ENCODE measurements at regions not wholly inside any gene's neighbourhood (a gene's known extent, or its start where the extent isn't known, plus 50 kb on each side); places are given as distances from the start of the nearest gene placed in this dataset.

DNA sequence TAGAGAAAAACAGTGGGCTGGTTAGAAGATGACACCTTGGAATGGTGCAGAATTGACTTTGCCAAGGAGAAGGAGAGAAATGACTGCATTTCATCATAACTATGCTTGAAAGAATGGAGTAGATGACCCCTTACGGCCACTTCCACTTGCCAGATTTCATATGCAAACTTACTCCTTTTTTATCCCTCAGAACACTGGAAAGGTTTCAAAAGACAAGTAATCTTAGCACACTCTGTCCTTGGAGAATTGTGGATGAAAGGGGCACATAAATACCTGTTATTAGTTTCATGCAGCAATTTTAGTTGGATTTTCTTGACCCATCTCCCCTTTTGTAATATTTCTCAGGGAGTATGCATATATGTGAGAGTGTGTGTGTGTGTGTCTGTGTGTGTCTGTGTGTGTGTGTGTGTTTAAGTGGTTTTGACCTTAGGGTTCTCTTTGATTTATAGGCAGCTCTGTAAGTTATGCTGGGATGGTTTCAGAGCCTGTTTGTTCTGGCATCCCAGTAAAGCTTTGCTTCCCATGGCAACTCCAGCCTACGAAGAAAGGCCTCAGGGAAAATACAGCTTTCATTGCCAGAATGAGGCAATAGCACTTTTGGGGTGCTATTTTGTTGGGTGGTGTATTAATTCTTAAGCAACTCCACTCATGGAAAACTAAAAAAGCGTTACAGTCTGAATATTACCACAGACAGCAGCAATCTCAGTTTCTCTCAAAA, 122.2 kb upstream of the TP63 start:
- FAIRE-seq (no peak), DNase-seq (ENCODE audit: insufficient read length, low spot score) (no peak)
- TF ChIP-seq PAX5 (IDR thresholded peaks at IDR 0.05; ENCODE audit: insufficient read depth, low read length, severe bottlenecking) (no peak), POLR2AphosphoS5 (IDR thresholded peaks at IDR 0.05; ENCODE audit: low read depth, low read length) (no peak), POLR2A (IDR thresholded peaks at IDR 0.05; ENCODE audit: low read depth, low read length) (no peak), TAF1 (IDR thresholded peaks at IDR 0.05; ENCODE audit: low read depth, low read length) (no peak), SPI1 (IDR thresholded peaks at IDR 0.05; ENCODE audit: low read depth, low read length) (no peak), POU2F2 (IDR thresholded peaks at IDR 0.05; ENCODE audit: low read depth, low read length) (no peak)

DNA sequence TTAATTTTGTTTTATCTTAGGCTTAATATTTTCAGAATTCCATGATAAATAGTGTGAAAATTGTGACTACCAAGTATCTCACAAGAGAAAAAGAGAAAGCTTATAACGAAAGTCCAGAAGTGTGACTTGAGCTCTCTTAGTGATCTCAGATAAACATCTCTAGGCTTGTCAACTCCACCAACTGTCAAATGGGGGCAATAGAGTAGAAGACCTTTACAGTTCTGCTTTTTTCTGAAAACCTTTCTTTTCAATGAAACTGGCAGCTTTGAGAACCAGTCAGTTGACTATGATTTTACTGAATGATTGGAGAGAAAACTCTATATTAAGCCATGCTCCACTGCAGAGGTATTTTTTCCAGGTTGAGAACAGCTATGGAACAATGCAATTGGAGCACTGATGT, 119.2 kb upstream of the TP63 start:
- no peak for DNase-seq (ENCODE audit: insufficient read length, low spot score)
- TF ChIP-seq SPI1 (IDR thresholded peaks at IDR 0.05; ENCODE audit: low read depth, low read length) (peak; percentile 74), POLR2A (IDR thresholded peaks at IDR 0.05; ENCODE audit: low read depth, low read length) (no peak)
- FAIRE-seq: peak; percentile 50

DNA sequence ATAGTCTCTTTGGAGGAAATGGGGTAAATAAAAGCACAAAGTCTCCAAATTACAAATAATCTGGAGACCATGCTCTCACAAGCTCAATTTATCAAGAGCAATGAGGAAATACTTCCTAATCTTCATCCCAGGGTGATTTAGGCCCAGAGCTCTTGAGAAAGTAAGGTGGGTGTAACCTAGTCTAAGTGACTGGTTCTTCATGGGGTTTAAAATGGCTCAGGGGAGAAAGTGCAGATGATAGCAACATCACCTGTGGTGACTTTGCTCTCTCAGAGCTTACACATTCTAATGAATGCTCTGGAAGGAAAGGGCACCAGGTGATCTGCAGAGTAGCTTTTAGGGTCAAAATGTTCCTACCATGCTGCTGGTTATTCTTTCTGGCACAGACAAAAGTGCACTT, 118.4 kb upstream of the TP63 start:
- DNase-seq (ENCODE audit: insufficient read length, low spot score) (no peak), FAIRE-seq (peak; percentile 56)
- TF ChIP-seq POU2F2 (IDR thresholded peaks at IDR 0.05; ENCODE audit: low read depth, low read length): no peak
- no peak for TF ChIP-seq POLR2AphosphoS5 (IDR thresholded peaks at IDR 0.05; ENCODE audit: low read depth, low read length)
- TF ChIP-seq POLR2A (IDR thresholded peaks at IDR 0.05; ENCODE audit: low read depth, low read length): no peak
- no peak for TF ChIP-seq PAX5 (IDR thresholded peaks at IDR 0.05; ENCODE audit: insufficient read depth, low read length, severe bottlenecking)
- TF ChIP-seq TAF1 (IDR thresholded peaks at IDR 0.05; ENCODE audit: low read depth, low read length): no peak
- TF ChIP-seq SPI1 (IDR thresholded peaks at IDR 0.05; ENCODE audit: low read depth, low read length): no peak

DNA sequence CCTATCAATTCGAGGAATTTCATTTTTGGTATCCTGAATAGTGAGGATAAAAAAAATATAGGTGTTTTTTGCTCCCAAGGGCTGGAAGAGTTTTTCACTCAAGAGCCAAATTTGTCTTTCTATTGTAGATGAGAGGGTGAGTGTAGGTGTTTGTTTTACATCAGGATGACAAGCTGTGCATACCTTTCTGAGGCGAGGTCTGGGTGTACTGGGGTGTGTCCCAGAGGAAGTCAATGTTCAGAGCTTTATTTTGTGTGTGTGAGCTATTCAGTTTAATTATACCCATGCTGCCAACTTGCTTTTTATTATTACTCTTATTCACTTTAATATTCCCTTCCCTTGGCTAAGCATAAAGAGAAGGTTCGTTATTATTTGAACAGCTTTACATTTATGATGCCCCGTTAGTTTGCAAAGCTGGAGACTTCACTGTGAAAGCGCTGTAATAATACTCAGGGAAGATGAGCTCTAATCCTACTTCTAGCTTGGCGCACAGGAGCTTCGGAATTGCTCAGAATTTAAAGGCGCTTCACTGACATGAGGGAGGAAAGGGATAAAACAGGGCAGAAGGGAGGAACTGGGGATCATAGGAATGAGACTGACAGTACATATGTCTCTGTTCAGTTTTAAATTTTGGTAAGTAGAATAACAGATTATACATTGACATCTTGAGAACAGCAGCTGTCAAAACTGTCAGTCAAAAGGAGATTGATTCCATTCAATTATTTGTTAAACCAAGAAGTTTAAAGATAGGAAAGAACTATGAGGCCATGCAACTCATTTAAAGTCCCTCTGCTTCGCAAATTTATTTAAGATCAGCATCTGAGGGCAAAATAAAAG, 117.7 kb upstream of the TP63 start:
- no peak for DNase-seq (ENCODE audit: insufficient read length, low spot score)
- FAIRE-seq: no peak
- TF ChIP-seq SPI1 (IDR thresholded peaks at IDR 0.05; ENCODE audit: low read depth, low read length) (no peak), POLR2AphosphoS5 (IDR thresholded peaks at IDR 0.05; ENCODE audit: low read depth, low read length) (no peak), POLR2A (IDR thresholded peaks at IDR 0.05; ENCODE audit: low read depth, low read length) (no peak), POU2F2 (IDR thresholded peaks at IDR 0.05; ENCODE audit: low read depth, low read length) (no peak), PAX5 (IDR thresholded peaks at IDR 0.05; ENCODE audit: insufficient read depth, low read length, severe bottlenecking) (no peak), TAF1 (IDR thresholded peaks at IDR 0.05; ENCODE audit: low read depth, low read length) (no peak)

DNA sequence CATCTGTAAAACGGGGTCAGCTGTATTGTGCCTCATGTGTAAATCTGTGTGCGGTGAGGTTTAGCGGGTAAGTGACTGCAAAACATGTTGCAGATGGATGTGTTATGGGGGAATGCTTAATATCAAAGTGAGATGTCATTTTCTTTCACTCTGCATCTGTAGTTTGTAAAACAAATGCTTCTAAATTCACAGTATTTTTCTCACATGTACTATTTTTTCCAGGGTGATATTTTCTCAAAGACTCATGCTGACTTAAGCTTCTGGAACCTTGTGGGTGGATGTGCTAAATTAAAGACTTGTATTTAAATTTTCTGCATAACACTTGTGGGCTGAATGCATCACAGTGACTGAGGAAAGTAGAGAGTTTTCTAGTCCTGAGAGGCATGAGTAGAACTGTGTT, 115.2 kb upstream of the TP63 start:
- FAIRE-seq (peak; percentile 5), DNase-seq (ENCODE audit: insufficient read length, low spot score) (no peak)
- TF ChIP-seq POU2F2 (IDR thresholded peaks at IDR 0.05; ENCODE audit: low read depth, low read length) (no peak), POLR2AphosphoS5 (IDR thresholded peaks at IDR 0.05; ENCODE audit: low read depth, low read length) (no peak), POLR2A (IDR thresholded peaks at IDR 0.05; ENCODE audit: low read depth, low read length) (no peak), SPI1 (IDR thresholded peaks at IDR 0.05; ENCODE audit: low read depth, low read length) (no peak), PAX5 (IDR thresholded peaks at IDR 0.05; ENCODE audit: insufficient read depth, low read length, severe bottlenecking) (no peak), TAF1 (IDR thresholded peaks at IDR 0.05; ENCODE audit: low read depth, low read length) (no peak)

DNA sequence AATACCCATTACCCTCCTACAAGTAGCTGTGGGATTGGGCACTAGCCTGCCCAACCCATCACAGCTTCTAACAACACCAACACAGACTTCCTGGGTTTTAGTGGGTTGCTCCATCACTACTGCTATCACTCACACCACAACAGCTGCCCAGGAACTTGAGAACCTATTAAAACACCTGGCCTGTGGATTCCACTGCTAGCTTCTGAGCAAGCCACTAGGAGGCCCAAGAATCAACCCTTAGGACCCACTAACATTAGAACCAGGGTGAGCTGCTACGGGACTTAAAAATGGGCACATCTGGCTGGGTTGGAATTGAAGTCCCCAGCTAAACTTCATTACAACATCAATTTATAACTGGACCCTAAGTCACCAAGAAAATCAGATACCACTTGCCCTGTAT, 113.2 kb upstream of the TP63 start:
- FAIRE-seq (no peak), DNase-seq (ENCODE audit: insufficient read length, low spot score) (no peak)
- TF ChIP-seq POLR2AphosphoS5 (IDR thresholded peaks at IDR 0.05; ENCODE audit: low read depth, low read length): no peak
- no peak for TF ChIP-seq SPI1 (IDR thresholded peaks at IDR 0.05; ENCODE audit: low read depth, low read length)
- no peak for TF ChIP-seq POU2F2 (IDR thresholded peaks at IDR 0.05; ENCODE audit: low read depth, low read length)
- TF ChIP-seq TAF1 (IDR thresholded peaks at IDR 0.05; ENCODE audit: low read depth, low read length): no peak

DNA sequence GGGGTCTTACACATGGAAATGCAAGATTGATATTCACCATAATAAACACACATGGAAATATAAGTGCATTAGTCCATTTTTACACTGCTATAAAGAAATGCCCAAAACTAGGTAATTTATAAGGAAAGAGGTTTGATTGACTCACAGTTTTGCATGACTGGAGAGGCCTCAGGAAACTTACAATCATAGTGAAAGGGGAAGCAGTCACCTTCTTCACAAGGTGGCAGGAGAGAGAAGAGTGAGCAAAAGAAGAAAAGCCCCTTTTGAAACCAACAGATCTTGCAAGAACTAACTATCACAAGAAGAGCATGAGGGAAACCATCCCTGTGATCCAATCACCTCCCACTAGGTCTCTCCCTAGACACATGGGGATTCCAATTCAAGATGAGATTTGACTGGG, 111.7 kb upstream of the TP63 start:
- no peak for TF ChIP-seq PAX5 (IDR thresholded peaks at IDR 0.05; ENCODE audit: insufficient read depth, low read length, severe bottlenecking)
- TF ChIP-seq POLR2A (IDR thresholded peaks at IDR 0.05; ENCODE audit: low read depth, low read length): no peak
- TF ChIP-seq SPI1 (IDR thresholded peaks at IDR 0.05; ENCODE audit: low read depth, low read length): no peak
- no peak for TF ChIP-seq POLR2AphosphoS5 (IDR thresholded peaks at IDR 0.05; ENCODE audit: low read depth, low read length)
- no peak for TF ChIP-seq TAF1 (IDR thresholded peaks at IDR 0.05; ENCODE audit: low read depth, low read length)
- no peak for TF ChIP-seq POU2F2 (IDR thresholded peaks at IDR 0.05; ENCODE audit: low read depth, low read length)
- FAIRE-seq (no peak), DNase-seq (ENCODE audit: insufficient read length, low spot score) (no peak)

DNA sequence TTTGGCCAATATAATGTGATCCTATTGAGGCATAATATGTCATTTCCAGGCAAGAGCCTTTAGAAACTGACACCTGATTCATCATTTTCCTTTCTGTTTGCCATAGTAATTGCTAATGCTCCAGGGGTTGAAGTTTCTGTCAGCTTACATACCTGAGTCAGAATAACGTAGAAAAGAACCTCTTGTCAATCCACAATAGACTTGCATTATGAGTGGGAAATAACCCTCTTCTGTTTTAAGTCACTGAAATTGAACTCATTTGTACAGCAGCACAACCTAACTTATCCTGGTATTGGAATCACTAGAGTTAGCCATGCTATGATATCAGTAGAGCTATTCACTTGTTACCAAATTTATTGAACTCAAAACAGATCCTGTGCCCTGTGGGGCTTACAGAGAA, 101.7 kb upstream of the TP63 start:
- no peak for TF ChIP-seq POLR2A (IDR thresholded peaks at IDR 0.05; ENCODE audit: low read depth, low read length)
- no peak for TF ChIP-seq TAF1 (IDR thresholded peaks at IDR 0.05; ENCODE audit: low read depth, low read length)
- TF ChIP-seq PAX5 (IDR thresholded peaks at IDR 0.05; ENCODE audit: insufficient read depth, low read length, severe bottlenecking): no peak
- no peak for TF ChIP-seq POLR2AphosphoS5 (IDR thresholded peaks at IDR 0.05; ENCODE audit: low read depth, low read length)
- TF ChIP-seq SPI1 (IDR thresholded peaks at IDR 0.05; ENCODE audit: low read depth, low read length): no peak
- no peak for TF ChIP-seq POU2F2 (IDR thresholded peaks at IDR 0.05; ENCODE audit: low read depth, low read length)
- DNase-seq (ENCODE audit: insufficient read length, low spot score): no peak
- FAIRE-seq: no peak

DNA sequence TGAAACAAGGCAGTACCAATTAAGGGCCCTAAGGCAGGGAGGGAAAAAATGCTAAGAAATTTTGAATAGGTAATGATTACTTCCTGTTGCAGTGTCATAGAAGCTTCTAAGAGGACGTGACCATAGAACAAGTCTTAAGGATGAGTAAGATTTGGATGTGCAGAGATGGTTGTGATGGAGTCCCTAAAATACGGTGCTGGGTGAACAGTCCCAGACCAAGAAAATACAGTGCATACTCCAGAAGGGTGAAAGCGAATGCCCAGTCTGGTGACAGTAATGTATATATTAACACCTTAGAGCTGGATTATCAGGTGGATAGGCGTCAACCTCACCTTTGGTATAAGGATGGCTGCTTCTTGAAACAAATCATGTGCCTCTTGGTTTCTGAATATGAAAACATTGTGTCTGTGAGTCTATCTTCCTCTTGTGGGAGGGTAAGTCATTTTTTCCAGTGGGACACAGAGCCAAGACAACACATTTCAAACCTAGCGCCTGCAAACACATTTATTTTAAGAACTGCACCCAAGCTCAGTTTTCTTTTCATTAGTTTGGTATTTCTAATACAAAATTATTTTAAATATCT, 101.2 kb upstream of the TP63 start:
- FAIRE-seq (no peak), DNase-seq (ENCODE audit: insufficient read length, low spot score) (no peak)
- no peak for TF ChIP-seq SPI1 (IDR thresholded peaks at IDR 0.05; ENCODE audit: low read depth, low read length)
- no peak for TF ChIP-seq POLR2AphosphoS5 (IDR thresholded peaks at IDR 0.05; ENCODE audit: low read depth, low read length)
- TF ChIP-seq POLR2A (IDR thresholded peaks at IDR 0.05; ENCODE audit: low read depth, low read length): no peak
- TF ChIP-seq POU2F2 (IDR thresholded peaks at IDR 0.05; ENCODE audit: low read depth, low read length): no peak
- no peak for TF ChIP-seq TAF1 (IDR thresholded peaks at IDR 0.05; ENCODE audit: low read depth, low read length)
- TF ChIP-seq PAX5 (IDR thresholded peaks at IDR 0.05; ENCODE audit: insufficient read depth, low read length, severe bottlenecking): no peak
